KOPT-K1 (cell line): ENCODE measurements at regions not wholly inside any gene's neighbourhood (a gene's known extent, or its start where the extent isn't known, plus 50 kb on each side); places are given as distances from the start of the nearest gene placed in this dataset.

Experiments used
- H3K27ac ChIP-seq: fragments of 200-600 bp; sonication (generic); 2 replicates; pipeline ENCODE4 v1.5.1; 2016; ENCODE audit warnings: antibody characterized with exemption, mild to moderate bottlenecking, low read depth, low read length; ENCODE audit not compliant: poor library complexity, severe bottlenecking
- H3K36me3 ChIP-seq: fragments of 200-600 bp; sonication (generic); 2 replicates; pipeline ENCODE4 v1.5.1; 2017; ENCODE audit warnings: antibody characterized with exemption, mild to moderate bottlenecking, low read length, moderate library complexity; ENCODE audit not compliant: insufficient read depth
- H3K9me3 ChIP-seq: fragments of 200-600 bp; sonication (generic); 2 replicates; pipeline ENCODE4 v1.5.1; 2017; ENCODE audit warnings: antibody characterized with exemption, low read length, mild to moderate bottlenecking; ENCODE audit not compliant: insufficient read depth, poor library complexity, severe bottlenecking

DNA sequence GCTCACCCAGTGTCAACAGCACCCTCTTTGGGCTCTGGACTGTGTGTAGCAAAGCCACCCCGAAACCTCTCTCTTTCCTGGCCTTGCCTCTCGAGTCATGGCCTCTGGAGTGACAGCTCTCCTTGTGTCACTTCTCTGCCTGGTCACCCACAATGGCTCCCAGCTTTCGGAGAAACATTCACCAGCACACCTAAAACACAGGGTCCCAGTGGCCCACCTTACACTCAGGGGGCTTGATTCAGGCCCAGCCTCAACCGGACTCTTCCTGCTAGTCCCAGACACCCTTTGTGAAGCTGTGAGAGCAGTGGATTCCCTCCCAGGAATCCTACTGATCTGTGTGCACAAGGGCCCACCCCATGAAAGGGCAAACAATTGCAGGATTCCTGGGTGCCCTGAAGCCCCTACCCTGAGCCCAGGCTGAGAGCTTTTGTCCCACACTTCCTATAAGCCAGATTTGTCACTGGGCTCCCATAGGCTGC, 137.2 kb upstream of the HAAO start:
- Histone ChIP-seq H3K36me3 (no peaks in the 10 kb centered on the region), H3K9me3 (no peaks in the 10 kb centered on the region), H3K27ac (no peak overlapping the region)

DNA sequence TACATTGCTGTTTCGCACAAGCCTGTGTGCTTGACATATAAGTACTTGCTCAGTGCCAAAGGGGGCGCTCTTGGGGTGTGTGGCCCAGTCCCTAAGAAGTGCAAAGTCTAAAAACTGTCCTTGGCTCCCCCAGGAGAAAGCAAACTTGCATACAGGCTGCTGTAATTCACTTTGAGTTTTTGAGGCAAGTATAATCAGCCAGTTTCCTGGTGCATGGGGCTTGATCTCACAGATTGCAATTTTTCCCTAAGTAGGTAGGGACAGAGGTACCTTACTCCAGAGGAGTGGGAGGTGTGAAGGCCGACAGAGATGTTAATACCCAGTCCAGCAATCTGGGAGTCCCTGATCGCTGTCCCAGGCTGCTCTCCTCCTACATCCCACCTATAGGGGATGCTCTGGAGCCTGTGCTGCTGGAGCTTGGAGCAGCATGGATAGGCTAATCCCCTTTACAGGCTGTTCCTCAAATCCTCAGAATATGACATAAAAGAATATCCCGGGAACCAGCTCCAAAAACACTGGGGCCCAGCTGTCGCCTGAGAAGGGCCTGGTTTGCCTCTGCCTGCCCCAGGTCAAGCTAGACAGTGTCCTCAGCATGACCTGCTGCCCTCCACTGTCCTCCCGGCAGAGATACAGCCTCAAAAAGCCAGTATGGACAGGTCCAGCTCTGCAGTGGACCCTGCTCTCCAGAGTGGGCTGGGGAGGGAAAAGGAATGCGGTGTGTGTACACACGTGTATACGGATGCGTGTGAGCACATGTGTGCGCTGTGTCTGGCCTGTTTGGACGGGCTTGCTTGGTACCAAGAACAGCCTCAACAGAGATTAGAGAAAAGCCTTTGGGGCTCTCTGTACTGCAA, 136.5 kb upstream of the HAAO start:
- no peaks in the 10 kb centered on the region for H3K36me3 ChIP-seq
- no peak overlapping the region for H3K27ac ChIP-seq
- H3K9me3 ChIP-seq = no peaks in the 10 kb centered on the region

DNA sequence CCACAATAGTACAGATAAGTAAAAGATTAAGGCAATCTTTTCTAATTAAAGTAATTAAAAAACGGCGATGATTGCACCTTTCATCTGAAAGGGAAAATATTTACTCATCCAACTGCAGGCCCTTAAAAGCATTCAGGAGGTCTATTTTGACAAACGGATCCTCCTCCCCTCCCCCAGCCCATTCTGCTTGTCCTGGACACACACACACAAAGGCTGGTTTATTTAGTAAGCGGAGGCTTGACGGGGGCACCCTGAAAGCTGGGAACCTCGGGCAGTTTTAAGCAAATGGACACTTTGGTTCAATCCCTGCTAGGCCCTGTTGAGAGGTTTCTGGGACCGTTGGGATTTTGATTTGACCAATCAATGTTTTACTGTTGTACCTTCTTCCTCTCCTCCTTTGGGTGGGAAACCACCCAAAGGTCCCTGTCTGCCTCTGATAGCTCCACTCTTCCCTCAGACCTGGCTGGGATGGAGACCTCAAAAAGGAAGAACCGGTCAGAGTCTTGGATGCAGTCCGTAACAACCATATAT, 135.8 kb upstream of the HAAO start:
- Histone ChIP-seq H3K9me3 (no peaks in the 10 kb centered on the region), H3K27ac (no peak overlapping the region), H3K36me3 (no peaks in the 10 kb centered on the region)

DNA sequence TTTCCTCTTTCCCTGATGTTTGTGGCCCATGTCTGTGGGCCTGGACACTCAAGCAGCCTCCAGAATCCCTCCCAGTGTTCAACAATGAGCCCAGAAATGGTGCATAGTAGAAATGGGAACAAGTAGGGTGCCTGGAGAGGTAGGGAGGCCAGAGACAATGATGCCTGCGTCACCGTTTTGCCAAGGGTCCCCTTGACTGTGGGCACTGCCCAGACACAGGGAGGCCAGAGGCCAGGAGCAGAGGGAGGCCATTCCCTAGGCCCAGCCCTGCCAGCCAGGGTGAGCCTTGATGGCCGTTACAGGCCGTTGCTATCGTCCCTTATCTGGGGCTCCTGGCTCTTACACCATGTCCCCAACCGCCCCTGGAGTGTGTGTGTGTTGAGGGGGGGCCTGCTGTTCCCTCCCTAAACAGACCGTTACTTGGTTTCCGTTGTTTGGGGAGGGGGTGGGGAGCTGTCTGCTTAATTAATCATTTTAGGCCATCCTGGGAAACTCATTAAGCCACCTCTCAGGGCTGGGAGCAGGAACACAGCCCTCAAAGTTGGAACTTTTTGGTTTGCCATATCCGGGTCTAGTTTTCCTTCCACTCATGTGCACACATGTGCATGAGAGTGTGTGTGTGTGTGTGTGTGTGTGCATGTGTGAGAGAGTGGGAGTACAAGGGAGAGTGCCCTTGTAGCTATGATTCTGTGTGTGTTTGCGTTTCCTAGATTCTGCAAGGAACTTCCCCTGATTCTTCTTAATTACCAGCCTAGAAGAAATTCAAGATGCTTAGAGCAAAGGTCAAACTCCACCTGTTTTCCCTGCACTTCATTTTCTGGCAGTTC, 135.2 kb upstream of the HAAO start:
- Histone ChIP-seq H3K36me3 (no peaks in the 10 kb centered on the region), H3K9me3 (no peaks in the 10 kb centered on the region), H3K27ac (no peak overlapping the region)

DNA sequence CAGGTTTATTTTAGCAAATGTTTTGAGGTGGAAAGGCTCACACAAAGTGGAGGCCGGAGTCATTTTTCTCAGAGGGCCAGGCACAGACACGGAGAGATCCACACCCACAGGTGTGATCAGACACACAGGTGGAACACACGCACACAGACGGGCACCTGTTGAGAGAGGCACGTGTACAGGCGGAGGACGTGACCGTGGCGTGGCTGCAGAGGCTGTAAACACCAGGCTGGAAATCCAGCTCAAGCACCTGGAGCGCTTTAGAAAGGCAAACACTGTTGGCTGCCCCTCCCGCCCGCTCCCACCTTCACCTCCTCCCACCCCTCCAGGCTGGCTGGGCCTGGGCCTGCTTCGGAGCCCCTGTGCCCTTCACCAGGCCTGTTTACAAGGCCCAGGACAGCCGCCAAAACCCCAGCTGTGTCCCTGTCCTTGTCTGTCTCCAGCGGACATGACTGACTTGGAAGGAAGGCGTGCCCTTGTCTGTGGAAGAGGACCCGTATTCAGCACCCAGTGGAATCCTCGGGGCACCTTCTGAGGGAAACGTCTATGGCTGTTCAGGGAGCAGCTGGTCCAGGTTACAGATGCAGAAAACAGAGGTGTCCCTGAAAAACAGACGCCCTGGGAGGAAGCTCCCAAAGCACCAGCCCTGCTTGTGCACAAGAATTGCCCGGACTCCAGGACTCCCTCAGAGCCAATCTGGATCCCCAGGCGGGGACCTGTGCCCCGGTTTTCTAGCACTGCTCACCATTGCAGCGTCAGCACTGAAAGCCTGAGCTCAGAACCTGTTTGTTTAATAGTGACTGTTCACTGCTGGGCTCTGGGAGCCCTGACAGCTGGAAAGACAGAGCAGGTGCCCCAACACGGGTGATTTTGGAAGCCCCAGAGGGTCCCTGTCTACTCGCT, 134.3 kb upstream of the HAAO start:
- Histone ChIP-seq H3K9me3 (no peaks in the 10 kb centered on the region), H3K36me3 (no peaks in the 10 kb centered on the region), H3K27ac (no peak overlapping the region)

DNA sequence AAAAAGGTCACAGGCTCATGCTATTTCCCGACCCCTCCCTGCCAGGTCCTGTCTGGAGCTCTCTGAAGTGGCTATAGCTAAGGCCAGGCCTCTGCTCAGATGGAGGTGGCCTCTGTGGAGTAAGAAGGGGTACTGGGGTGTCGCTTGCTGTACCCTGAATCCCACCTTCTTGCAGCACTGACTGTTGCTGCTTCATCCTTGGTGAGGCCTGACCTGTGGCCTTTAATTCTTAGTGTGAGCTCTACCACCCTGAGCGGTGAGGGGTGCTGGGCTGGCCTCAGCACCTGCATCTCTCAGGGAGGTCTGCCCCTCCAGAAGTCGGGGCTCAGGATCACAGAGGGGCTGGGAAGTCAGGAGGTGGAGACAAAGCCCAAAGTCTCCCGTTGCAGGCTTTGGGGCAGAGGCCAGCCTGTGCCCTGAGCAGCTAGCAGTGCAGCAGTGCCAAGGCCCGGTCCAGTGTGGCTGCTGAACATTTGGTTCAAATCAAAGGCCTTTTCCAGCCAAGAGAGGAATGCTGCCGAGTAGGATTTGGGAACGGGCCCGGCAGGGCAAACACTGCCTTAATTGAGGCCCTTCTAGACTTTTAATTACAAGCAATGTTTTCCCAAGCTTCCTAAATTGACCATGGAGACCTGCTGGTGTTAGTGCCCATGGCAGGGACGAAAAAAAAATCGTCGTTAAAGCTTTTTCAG, 133.5 kb upstream of the HAAO start:
- Histone ChIP-seq H3K27ac (no peak overlapping the region), H3K36me3 (no peaks in the 10 kb centered on the region)

DNA sequence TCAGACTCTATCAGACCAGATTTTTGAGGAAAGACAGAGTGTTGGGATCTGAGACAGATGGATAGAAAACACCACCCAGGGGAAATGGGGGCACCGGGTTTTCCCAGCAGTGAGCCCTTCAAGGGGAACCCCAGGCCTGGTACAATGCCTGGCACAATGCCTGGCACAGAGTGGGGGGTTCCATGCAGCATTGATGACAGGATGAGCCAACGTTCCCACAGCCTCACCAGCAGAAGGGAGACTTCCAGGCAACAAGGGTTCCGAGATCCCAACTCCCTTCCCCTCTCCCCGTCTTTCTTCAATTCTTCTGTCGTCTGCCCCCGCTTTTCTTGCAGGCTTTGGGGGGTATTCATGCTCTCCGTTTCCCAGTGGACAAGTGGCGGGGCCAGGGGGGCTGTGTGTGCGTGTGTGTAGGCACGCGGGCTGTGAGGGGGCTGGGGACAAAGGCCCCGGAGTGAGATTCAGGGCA, 132.1 kb upstream of the HAAO start:
- H3K27ac ChIP-seq = no peak overlapping the region
- no peaks in the 10 kb centered on the region for H3K36me3 ChIP-seq
- H3K9me3 ChIP-seq = no peaks in the 10 kb centered on the region

More for the DNA sequence above, 133.5 kb upstream of the HAAO start:
- no peaks in the 10 kb centered on the region for H3K9me3 ChIP-seq

DNA sequence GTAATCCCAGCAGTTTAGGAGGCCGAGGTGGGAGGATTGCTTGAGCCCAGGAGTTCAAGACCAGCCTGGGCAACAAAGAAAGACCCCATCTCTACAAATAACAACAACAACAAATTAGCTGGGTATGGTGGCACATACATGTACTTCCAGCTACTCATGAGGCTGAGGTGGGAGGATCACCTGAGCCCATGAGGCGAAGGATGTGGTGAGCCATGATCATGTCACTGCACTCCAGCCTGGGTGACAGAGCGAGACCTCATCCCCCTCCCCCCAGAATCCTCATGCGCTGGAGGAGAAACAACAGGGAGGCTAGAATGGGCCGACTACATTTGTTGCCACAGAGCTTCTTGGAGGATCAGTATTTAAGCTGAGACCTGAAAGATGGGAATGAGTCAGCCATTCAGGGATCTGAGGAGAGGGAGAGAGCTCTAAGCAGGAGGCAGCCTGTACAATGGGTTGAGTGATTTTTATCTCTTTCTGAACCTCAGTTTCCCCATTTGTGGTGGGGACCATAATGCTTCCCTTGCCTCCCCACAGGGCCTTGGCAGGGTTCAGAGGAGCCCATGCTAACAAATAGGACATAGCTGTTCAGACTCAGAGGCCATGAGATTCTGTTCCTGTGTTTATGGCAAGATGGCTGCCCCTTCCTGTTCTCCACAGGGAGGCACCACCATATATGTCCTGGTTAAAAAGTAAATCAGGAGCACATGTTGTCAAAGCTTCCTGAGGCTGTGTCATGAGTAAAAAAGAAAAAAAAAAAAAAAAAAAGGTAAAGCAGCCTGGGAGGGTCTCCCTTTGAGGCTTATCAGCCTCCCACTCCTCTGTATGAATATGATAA, 131.4 kb upstream of the HAAO start:
- H3K27ac ChIP-seq = no peak overlapping the region
- no peaks in the 10 kb centered on the region for H3K9me3 ChIP-seq
- H3K36me3 ChIP-seq = no peaks in the 10 kb centered on the region

DNA sequence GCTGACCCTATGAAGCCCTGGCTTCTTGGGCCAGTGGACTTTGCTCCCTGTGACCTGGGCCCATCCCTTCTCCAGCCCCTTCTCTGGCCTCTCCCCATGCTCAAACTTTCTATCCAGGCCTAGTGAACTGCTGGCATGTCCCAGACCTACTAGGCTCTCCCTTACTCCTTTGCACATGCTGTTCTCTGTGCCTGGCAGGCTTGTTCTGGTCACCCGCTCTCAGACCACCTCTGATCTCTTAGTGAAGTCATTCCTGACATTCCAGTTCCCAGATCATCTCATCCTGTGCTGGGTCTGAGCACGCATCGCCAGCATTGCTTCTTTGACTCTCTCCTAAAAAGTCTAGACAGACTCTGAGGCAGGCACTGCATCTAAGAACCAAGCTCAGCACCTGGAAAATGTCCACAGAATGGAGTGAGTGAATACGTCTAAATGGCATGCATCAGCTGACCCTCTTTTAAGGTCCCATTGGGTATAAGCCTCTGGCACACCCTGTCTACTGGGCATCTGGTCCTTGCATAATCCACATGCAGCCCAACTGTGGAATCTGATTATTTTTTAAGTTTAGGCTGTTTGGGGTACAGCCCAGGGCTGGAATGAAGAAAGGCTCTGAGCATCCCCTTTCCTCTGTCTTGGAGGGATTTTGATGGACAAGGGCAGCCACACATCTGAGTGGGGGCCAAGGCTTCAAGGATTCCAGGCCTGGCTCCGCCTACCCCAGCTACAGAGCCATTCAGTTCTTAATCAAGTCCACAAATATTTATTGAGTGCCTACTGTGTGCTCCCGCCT, 130.6 kb upstream of the HAAO start:
- no peaks in the 10 kb centered on the region for H3K36me3 ChIP-seq
- H3K9me3 ChIP-seq = no peaks in the 10 kb centered on the region
- H3K27ac ChIP-seq = no peak overlapping the region

DNA sequence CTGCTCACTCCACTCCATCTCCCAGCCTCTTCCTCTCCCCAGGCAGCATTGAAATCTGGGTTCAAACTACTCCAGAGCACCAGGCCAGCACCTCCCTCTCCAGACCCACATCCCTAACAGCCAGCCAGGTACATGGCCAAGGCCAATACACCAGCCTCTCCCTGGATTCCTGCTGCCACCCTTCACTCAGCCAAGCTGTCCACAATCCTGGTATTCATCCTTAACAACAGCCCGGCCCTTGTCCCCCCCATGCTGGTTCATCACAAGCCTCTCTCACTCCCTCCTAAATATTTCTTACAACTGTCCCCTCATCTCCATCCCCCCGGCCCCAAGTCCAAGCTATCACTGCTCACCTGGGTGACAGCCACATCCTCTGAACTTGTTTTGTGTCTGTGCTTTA, 129.9 kb upstream of the HAAO start:
- Histone ChIP-seq H3K36me3 (no peaks in the 10 kb centered on the region), H3K27ac (no peak overlapping the region), H3K9me3 (no peaks in the 10 kb centered on the region)

DNA sequence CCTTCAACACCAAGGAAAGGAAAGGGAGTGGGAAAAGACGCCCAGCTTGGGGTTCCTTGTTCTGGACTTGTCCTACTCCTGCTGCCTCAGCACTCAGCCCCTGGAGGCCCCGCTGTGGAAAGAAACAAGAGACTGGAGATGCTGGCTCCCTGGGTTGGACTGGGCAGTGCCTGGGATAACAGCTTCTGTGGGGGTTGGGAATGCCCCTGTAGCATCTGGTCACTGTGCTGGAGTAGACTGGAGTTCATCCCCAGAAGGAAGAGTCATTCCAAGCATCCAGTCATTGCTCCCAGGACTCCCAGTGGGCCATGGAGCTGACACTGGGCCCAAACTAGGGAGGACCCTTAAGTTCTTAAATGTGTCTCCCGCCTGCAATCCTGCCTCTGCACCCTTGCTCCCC, 129.3 kb upstream of the HAAO start:
- H3K9me3 ChIP-seq = no peaks in the 10 kb centered on the region
- no peaks in the 10 kb centered on the region for H3K36me3 ChIP-seq
- H3K27ac ChIP-seq = no peak overlapping the region

DNA sequence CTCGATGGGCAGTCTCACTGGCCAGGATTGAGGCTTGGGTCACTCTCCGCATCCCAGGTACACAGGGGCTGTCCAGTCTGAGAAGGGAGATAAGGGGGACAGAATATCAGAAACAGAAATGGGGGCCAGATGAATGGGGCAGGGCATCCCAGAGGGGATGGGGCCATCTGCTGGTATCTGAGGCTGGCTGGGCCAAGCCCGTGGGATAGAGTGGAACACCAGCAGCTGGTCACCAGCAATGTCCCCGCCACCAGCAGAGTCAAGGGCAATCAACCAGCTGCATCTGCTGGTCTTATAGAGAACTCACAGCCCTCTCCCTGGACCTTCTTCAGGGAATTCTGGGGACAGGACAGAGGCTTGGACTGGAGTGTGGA, 128.8 kb upstream of the HAAO start:
- H3K9me3 ChIP-seq = no peaks in the 10 kb centered on the region
- no peak overlapping the region for H3K27ac ChIP-seq
- no peaks in the 10 kb centered on the region for H3K36me3 ChIP-seq
